ENCODE measurements at regions not wholly inside any gene's neighbourhood (a gene's known extent, or its start where the extent isn't known, plus 50 kb on each side); places are given as distances from the start of the nearest gene placed in this dataset.
"Not testable (repeated sequence)": the region's sequence is repeated elsewhere in the genome, so short reads cannot be mapped to it uniquely, and the experiment has no call there.

- CTCF ChIA-PET: no interaction called here
- H3K9me2 ChIP-seq (replicated peaks; ENCODE audit: low read length): no peaks in the 10 kb centered on the region
- H4K20me1 ChIP-seq (ENCODE audit: low read length): no peaks in the 10 kb centered on the region
- no TSS peak for BruUV-seq (replicated peaks)
- intact Hi-C loops (cut with micrococcal nuclease): no loop called here
- H3K9ac ChIP-seq (ENCODE audit: low read length): no peak overlapping the region; the same call in 1 of the 2 replicates
- H3K27ac ChIP-seq (ENCODE audit: low read length): peak overlapping the region; percentile 35
- no peaks in the 10 kb centered on the region for H3K27me3 ChIP-seq (ENCODE audit: low read length)
- no peaks in the 10 kb centered on the region for H3K9me3 ChIP-seq (ENCODE audit: low read length)
- H3K4me2 ChIP-seq (ENCODE audit: low read length): peak overlapping the region; percentile 3; the same call in 1 of the 2 replicates
- H3K36me3 ChIP-seq (ENCODE audit: low read depth, low read length): no peaks in the 10 kb centered on the region
- DNase-seq: peak; percentile 95
- H3F3A ChIP-seq (ENCODE audit: low read length, unreplicated experiment): no peaks in the 10 kb centered on the region
- ATAC-seq: peak; percentile 49
- H2AFZ ChIP-seq (ENCODE audit: low read length): no peak overlapping the region
- H3K4me3 ChIP-seq (ENCODE audit: low read length): no peak overlapping the region
- peaks cover 19% of the 10 kb centered on the region for H3K4me1 ChIP-seq (ENCODE audit: insufficient read depth, low read length)
- POLR2A ChIA-PET (ENCODE audit: unreplicated experiment): interaction anchor here (0.5 to 0.9 kb wide), 2 partner anchors 25 to 385 kb away, joined by 3 to 8 read pairs; no protein-coding TSS in a partner anchor
- H3K79me2 ChIP-seq (ENCODE audit: low read length): no peaks in the 10 kb centered on the region
- no peak for TF ChIP-seq EZH2 (IDR thresholded peaks at IDR 0.05; ENCODE audit: low read length, unreplicated experiment)
- TF ChIP-seq EZH2phosphoT487 (IDR thresholded peaks at IDR 0.05; ENCODE audit: borderline replicate concordance, low read length): no peak
- no peak; the same call in 1 of the 2 replicates for TF ChIP-seq CTCF (conservative IDR thresholded peaks at IDR 0.05; ENCODE audit: low read depth, low read length)
Measured at GRCh38 chr1:212514056-212514614, 81.4 kb downstream of the NENF start.

- ChIA-PET CTCF (no interaction called here), POLR2A (ENCODE audit: unreplicated experiment) (no interaction called here)
- Histone ChIP-seq H3F3A (ENCODE audit: low read length, unreplicated experiment) (no peaks in the 10 kb centered on the region), H3K27me3 (ENCODE audit: low read length) (no peaks in the 10 kb centered on the region), H3K4me3 (ENCODE audit: low read length) (no peak overlapping the region), H2AFZ (ENCODE audit: low read length) (no peak overlapping the region), H3K79me2 (ENCODE audit: low read length) (no peaks in the 10 kb centered on the region), H3K9ac (ENCODE audit: low read length) (no peak overlapping the region), H3K9me3 (ENCODE audit: low read length) (no peaks in the 10 kb centered on the region), H3K27ac (ENCODE audit: low read length) (no peak overlapping the region), H3K4me2 (ENCODE audit: low read length) (no peak overlapping the region), H3K4me1 (ENCODE audit: insufficient read depth, low read length) (peaks cover 19% of the 10 kb centered on the region), H4K20me1 (ENCODE audit: low read length) (no peaks in the 10 kb centered on the region), H3K36me3 (ENCODE audit: low read depth, low read length) (no peaks in the 10 kb centered on the region), H3K9me2 (replicated peaks; ENCODE audit: low read length) (no peaks in the 10 kb centered on the region)
- DNase-seq: no peak
- BruUV-seq (replicated peaks): no TSS peak
- no peak for ATAC-seq
- intact Hi-C loops (cut with micrococcal nuclease): no loop called here
- TF ChIP-seq CTCF (conservative IDR thresholded peaks at IDR 0.05; ENCODE audit: low read depth, low read length) (no peak), EZH2phosphoT487 (IDR thresholded peaks at IDR 0.05; ENCODE audit: borderline replicate concordance, low read length) (no peak), EZH2 (IDR thresholded peaks at IDR 0.05; ENCODE audit: low read length, unreplicated experiment) (no peak)
Measured at GRCh38 chr1:212514782-212515181, 82.1 kb downstream of the NENF start.

GRCh38 chr1:212515329-212515760, 82.6 kb downstream of the NENF start:
- BruUV-seq (replicated peaks): no TSS peak
- Histone ChIP-seq H3K27me3 (ENCODE audit: low read length) (no peaks in the 10 kb centered on the region), H3K4me1 (ENCODE audit: insufficient read depth, low read length) (peaks cover 19% of the 10 kb centered on the region), H3K9me2 (replicated peaks; ENCODE audit: low read length) (no peaks in the 10 kb centered on the region), H3K4me3 (ENCODE audit: low read length) (no peak overlapping the region), H3K9me3 (ENCODE audit: low read length) (no peaks in the 10 kb centered on the region), H2AFZ (ENCODE audit: low read length) (no peak overlapping the region), H3K4me2 (ENCODE audit: low read length) (no peak overlapping the region), H3K79me2 (ENCODE audit: low read length) (no peaks in the 10 kb centered on the region), H3K36me3 (ENCODE audit: low read depth, low read length) (no peaks in the 10 kb centered on the region), H3K27ac (ENCODE audit: low read length) (no peak overlapping the region), H3F3A (ENCODE audit: low read length, unreplicated experiment) (no peaks in the 10 kb centered on the region), H4K20me1 (ENCODE audit: low read length) (no peaks in the 10 kb centered on the region), H3K9ac (ENCODE audit: low read length) (no peak overlapping the region)
- ATAC-seq: no peak
- no peak for DNase-seq
- ChIA-PET CTCF (no interaction called here), POLR2A (ENCODE audit: unreplicated experiment) (no interaction called here)
- TF ChIP-seq EZH2phosphoT487 (IDR thresholded peaks at IDR 0.05; ENCODE audit: borderline replicate concordance, low read length) (no peak), CTCF (conservative IDR thresholded peaks at IDR 0.05; ENCODE audit: low read depth, low read length) (no peak), EZH2 (IDR thresholded peaks at IDR 0.05; ENCODE audit: low read length, unreplicated experiment) (no peak)
- intact Hi-C loops (cut with micrococcal nuclease): no loop called here

GRCh38 chr1:212516012-212516411, 83.3 kb downstream of the NENF start:
- BruUV-seq (replicated peaks): not testable (repeated sequence)

More at GRCh38 chr1:212516012-212516411, 83.3 kb downstream of the NENF start:
- H3K36me3 ChIP-seq (ENCODE audit: low read depth, low read length); H3K79me2 ChIP-seq (ENCODE audit: low read length); intact Hi-C loops (cut with micrococcal nuclease); H3K4me3 ChIP-seq (ENCODE audit: low read length); H3K4me2 ChIP-seq (ENCODE audit: low read length); H3K9me3 ChIP-seq (ENCODE audit: low read length); CTCF ChIA-PET; DNase-seq; H3K9ac ChIP-seq (ENCODE audit: low read length); H4K20me1 ChIP-seq (ENCODE audit: low read length); POLR2A ChIA-PET (ENCODE audit: unreplicated experiment); H2AFZ ChIP-seq (ENCODE audit: low read length); H3K27me3 ChIP-seq (ENCODE audit: low read length); H3K9me2 ChIP-seq (replicated peaks; ENCODE audit: low read length); H3K27ac ChIP-seq (ENCODE audit: low read length); H3F3A ChIP-seq (ENCODE audit: low read length, unreplicated experiment); ATAC-seq: not testable (repeated sequence)
- peaks cover 19% of the 10 kb centered on the region for H3K4me1 ChIP-seq (ENCODE audit: insufficient read depth, low read length)
